ENCODE measurements at regions not wholly inside any gene's neighbourhood (a gene's known extent, or its start where the extent isn't known, plus 50 kb on each side); places are given as distances from the start of the nearest gene placed in this dataset.
A peak's percentile ranks its signal among the peaks of the same experiment; 100 is the strongest.
"Not testable (repeated sequence)": the region's sequence is repeated elsewhere in the genome, so short reads cannot be mapped to it uniquely, and the experiment has no call there.

DNA sequence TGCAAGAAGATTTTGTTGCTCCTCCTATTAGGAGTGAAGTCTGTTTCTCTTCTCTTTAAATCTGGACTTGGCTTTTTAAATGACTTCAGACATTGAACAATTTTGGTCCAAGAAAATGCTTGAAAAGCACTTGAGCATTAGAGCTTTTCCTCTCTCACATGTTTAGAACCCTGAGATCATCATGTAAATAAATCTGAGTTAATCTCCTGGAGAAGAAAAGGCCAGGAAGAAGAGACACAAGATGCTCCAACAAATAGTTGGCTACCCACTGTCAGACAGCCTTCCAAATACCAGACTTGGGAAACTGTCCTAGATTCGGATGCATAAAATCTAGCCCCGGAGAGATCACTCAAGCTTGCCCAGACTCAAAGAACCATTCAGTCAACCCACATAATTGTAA is 1353.1 kb upstream of the ADGRL4 start:
- DNase-seq = no peak

DNA sequence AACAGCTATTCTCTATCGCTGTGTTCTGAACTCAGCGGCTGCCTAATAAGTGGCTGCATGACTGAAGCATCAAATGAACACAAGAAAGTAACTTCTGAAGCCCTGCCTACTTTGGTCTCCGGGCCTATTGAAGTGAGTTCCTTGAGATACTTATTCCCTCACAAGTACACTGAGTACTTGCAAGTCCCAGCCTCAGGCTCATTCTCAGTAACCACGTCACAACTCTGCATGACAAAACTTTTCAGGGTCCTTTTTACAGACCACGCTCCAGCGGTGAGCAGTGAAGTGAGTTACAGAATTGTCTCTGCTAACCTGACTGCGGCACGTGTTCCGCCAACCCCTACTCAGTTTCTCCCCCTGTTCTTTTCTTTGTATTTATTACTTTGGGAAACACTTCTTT is 1342.7 kb upstream of the ADGRL4 start:
- DNase-seq = no peak

DNA sequence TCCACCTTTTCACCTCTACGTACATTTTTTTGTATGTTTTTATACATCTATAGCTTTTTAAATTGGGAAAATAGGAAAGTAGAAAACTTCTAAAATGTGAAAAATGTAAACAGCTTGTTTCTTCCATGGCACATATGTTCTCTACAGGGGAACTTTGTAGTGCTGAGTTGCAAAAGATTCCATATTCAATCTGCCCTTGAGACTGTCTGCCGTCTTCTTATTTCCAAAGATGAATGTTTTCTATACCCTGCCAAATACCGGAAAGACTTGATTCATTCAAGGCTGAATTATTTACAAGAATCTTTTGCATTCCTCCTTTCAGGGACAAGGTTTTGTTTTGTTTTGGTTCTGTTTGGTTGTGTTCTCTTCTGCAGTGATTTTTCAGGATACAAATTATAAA is 1334.5 kb upstream of the ADGRL4 start:
- DNase-seq = no peak

DNA sequence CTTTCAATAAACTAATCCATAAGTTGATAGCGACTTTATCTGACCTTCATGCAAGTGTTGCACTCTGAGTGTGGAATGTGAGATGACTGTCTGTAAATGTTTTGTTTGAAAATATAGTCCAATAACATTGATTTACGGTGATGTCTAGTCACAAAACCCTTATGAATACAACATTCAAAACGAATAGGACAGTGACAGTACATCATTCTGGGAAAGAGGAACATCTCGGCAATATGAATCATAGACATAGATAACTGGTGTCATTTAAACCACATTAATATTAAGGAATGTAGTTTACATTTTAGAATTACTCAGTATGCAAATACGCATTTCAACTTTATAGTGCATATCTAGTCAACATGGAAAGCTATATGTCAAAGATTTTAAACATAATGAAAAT is 1311.6 kb upstream of the ADGRL4 start:
- DNase-seq = no peak

DNA sequence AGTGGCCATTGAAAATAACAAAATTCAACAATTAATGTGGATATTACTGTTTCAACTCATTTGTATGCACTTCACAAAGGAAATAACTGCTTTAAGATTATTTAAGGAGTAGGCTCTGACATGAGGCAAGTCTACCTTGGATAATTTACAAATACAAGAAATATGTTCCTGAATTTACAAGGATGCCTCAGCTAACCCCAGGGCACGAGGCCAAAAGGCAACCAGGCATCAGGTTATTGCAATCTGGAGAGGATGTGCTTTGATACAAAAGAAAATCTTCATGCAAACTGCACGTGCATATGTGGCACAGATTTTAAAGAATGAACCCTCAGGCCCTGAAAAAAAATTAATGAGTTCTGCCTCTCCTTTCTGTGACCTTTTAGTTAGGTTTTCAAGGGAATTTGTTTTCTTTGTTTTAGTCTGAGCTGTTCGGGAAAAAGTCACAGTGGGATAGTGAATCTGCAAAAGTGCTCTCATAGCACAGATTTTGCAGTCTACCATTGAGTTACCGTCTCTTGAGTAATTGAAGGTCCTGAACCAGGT is 1304.2 kb upstream of the ADGRL4 start:
- DNase-seq = no peak

DNA sequence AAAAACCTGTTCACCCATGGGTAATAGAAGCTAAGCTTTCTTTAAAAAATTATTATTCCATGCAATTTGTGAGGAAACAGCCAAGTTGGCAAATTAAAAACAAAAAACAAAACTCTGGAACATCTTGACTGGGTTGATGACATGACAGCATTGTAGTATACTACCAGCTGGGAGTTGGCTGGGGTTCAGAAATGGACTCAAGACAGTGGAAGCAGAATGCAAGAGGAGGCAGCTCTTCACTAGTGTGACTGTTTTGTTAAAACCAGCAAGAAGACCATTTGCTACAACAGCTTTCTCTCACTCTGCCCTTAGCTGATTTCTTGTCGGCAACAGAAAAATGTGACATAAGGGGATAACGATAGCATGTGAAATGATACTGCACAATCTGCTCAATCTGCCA is 1298.9 kb upstream of the ADGRL4 start:
- no peak for DNase-seq

DNA sequence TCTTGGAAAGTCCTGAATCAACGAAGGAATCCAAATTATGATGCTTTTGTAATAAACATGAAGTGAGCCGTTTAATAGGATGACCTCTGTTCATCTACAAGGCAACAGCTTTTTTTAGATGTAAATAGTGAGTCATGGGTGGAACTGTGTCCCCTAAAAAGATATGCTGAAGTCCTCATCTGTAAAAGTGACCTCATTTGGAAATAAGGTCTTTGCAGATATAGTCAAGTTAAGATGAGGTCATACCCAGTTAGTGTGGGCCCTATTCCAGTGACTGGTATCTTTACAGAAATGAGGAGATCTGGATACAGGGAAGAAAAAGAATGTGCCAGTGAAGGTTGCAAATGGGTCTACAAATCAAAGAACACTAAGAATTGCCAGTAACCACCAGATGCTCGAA is 1287.3 kb upstream of the ADGRL4 start:
- no peak for DNase-seq

DNA sequence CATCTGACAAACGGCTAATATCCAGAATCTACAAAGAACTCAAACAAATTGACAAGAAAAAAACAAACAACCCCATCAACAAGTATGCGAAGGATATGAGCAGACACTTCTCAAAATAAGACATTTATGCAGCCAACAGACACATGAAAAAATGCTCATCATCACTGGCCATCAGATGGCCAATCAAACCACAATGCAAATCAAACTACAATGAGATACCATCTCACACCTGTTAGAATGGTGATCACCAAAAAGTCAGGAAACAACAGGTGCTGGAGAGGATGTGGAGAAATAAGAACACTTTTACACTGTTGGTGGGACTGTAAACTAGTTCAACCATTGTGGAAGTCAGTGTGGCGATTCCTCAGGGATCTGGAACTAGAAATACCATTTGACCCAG is 1282.2 kb upstream of the ADGRL4 start:
- DNase-seq = not testable (repeated sequence)

DNA sequence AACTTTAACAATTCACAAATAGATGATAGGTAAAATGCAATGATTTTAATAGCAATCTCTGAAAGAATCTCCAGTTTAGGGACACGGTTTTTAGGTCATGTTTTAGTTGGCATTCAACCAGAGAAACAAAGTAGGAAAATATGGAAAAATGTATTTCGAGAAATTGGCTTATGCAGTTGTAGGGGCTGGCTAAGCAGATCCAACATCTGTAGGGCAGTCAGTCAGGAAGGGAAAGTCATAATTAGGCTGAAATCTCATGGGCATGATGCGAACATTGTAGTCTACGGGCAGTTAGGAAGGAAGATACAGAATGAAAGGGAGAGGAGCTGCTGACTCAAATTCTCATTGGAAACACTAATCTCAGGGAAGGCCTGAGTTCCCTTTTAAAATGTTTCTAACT is 1276.0 kb upstream of the ADGRL4 start:
- no peak for DNase-seq

DNA sequence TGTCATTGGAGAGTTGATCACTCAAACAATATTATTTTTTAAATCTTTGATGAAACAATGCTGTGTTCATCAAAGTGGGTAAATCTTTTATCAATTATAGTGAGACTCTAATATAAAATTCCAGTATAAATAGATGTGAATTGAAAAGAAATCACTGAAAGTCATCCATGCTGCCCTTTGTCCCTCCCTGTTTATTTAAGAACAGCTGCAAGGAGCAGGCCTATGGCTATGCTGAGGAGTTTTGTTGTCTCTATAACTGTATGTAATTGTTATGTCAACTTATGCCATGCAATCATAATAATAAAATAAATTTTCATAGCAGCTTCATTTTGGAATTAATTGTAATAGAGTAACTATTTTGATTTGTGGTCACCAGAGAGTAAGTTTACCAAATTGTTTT is 1272.4 kb upstream of the ADGRL4 start:
- no peak for DNase-seq

DNA sequence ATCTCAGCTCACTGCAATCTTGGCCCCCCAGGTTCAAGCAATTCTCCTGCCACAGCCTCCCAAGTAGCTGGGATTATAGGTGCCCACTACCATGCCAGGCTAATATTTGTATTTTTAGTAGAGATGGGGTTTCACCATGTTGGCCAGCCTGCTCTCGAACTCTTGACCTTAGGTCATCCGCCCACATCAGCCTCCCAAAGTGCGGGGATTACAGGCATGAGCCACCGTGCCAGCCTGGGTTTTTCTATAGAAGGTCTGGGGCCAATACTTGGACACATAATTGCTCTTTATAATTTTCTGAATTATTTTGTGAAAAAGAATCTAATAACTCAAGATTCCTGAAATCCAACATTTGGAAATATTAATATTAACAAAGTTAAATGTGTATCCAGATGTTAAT is 1267.7 kb upstream of the ADGRL4 start:
- no peak for DNase-seq

DNA sequence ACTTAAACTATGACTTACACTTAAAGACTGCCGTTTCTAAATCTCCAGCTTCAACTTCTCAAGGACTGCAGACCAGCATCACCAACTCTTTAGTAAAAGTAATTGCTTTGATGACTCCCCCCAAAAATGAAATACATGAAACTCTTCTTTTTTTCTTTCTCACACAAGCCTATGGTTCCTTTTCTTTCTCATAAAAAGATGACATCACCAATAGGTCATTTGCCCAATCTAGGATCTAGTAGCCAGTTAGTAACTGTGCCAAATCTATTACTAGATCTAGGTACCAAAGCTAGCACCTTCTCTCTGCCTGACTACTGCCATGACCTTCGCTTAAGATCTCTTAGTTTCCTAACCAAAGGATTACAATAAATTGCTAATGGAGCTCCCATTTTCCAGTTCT is 1266.0 kb upstream of the ADGRL4 start:
- DNase-seq = no peak

DNA sequence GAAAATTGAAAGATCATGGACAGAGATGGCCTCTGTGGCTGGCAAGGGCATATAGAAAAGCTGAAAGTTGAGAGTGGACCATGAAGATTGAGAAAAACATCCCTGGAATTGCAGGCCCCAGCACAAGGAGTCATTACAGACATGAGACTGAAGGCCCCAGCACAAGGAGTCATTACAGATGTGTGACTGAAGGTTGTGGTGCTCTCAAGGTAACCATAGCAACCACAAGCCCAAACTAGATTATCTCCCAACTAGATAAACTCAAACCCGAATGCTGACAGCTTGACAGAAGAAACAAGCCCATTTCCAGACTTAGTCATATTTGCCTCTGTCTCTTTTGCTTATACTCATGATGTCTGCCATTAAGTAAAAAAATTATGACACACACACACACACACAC is 1252.1 kb upstream of the ADGRL4 start:
- DNase-seq = peak; percentile 66

DNA sequence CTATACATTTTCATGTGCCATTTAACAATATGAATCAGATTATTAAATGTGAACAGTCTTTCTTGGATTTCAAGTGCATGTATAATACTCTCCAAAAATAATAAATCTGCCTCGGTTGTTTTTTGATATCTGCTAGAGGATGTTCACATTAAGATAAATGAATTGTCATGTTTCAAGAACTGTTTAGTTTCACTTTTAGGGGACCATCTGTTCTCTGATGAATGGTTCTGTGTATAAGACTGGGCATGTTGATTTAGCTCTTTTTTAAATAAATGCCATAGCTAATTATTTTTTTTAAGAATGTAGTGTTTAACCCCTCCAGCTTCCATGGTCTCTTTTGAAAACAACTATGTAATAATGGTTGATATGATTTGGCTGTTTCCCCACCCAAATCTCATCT is 1245.1 kb upstream of the ADGRL4 start:
- DNase-seq = no peak

DNA sequence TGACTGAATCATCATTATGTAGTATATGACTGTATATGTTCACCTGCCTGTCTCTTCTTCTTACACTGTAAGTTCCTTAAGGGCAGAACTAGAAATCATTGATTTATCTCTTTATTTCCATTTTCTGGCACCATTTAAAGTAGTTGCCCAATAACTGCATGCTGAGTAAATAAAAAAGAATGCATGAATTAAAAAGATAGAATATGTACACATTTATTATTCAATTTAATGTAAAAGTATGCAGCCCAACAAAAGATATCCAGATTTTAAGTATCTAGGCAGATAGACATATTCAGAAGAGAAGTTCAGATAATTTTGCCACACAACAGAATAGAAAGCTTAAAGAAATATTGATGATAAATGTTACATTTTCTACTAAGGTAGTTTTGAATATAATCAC is 1244.6 kb upstream of the ADGRL4 start:
- DNase-seq = no peak

DNA sequence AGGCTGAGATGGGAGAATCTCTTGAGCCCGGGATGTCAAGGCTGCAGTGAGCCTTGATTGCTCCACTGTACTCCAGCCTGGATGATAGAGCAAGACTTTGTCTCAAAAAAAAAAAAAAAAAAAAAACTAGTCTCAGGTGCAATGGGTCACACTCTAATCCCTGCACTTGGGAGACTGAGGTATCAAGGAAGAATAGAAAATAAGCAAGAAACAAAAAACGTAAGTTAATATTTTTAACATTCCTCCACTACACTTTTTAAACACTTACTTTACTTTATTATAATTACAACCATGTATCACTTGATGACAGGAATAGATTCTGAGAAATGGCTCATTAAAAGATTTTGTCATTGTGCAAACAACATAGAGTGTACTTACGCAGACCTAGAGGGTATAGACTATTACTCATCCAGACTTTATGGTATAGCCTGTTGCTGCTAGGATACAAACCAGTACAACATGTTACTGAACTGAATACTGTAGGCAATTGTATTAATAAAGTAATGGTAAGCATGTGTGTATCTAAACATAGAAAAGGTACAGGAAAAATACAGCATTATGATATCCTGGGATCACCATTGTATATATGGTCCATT is 1244.1 kb upstream of the ADGRL4 start:
- no peak for DNase-seq

DNA sequence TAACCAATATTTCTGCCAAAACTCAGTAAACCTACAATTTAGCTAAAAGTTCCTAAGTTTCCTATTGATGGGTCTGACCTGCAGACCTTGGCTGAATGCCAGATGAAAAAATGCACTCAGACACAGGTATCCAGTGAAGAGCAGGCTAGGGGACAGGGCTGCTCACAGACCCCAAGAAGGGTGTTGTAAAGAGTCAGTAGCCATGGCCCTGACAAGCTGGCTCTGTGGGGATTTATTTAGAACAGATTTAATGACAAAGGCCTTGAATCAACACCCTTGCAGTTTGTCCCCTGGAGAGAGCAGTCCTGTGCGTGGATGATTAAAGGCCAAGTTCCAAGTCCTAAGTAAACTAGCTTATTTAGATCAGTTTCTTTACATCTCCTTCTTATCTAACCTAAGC is 1243.2 kb upstream of the ADGRL4 start:
- DNase-seq = no peak

DNA sequence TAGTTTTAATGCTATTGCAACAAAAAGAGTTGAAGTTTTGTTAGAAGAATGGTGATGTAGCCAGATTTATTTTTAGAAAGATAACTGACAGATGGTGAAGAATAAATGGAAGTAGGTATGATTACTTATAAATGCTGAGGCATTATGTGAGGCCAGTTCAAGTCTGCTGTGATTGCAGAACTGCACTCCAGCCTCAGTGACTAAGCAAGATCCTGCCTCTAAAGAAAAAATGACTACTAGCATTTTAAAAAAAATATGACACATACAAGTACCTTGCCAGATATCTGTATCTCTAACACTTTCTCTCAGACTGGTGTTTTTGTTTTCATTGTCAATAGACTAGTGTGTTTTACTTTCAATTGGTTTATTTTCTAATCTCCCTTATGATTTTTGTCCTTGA is 1242.4 kb upstream of the ADGRL4 start:
- no peak for DNase-seq

DNA sequence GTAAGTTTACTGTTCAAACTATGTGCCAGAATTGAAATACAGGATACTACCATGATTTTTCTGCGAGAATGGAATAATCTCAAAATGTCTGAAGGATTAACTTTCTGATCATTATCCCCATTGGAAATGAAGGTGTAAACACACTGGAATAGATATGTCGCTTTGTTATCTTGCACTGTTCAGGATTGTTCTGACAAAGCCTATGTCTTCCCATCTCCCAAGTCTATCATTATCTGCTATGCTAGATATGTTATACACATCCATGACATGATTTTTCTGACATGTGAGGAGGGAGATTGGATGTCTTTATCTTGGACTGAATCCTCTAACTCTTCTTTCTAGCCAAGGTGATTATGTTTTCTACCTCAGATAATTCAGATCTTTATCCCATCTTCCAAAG is 1239.3 kb upstream of the ADGRL4 start:
- no peak for DNase-seq

DNA sequence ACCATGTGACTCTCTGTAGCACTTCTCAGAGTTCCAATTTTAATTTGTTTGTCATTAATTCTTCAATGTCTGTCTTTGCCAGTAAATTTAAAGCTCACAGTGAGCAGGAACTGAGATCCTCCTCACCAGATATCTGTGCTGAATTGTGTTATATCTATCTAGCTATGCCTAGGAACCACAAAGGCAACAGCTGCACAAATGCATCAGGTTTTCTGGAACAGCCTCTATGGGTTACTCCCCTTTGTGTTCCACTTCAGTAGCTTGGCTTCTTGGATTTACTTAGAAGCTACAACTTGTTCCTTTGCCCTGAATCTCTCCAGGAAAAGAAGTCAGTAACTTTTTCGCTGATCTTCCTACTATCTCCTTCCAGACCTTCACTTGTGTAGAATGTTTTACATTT is 1237.8 kb upstream of the ADGRL4 start:
- DNase-seq = no peak

DNA sequence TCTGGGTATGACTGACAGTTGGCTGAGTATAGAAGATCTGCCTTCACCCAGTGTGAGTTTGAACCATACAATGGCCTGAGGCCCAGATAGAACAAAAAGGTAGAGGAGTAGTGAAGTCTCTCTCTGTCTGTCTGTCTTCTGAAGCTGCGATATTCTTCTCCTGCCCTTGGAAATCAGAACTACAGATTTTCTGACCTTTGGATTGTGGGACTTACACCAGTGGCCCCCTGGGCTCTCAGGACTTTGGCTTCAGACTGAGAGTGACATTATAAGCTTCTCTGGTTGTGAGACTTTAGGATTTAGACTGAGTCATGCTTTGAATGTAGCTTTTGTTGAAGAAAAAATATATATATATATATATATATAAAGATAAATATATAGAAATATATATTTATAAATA is 1235.0 kb upstream of the ADGRL4 start:
- DNase-seq = no peak

DNA sequence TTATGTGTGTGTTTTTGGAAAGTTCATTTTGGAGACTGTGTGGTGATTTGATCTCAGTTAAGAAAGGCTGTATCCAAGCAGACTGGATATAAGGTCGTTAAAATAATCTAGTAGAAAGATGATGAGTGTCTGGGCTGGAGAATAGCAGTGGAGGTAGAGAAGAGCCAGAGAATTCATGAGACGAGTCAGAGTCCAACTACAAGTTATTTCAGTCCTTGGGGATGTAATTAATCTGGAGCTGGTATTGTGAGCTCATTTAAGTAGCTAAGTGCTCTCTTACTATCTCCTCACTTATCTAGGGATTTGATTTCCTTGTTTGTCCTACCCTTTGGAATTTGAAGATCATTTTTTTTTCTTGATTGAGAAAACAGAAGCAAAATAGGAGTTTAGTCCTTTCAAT is 1219.0 kb upstream of the ADGRL4 start:
- no peak for DNase-seq

DNA sequence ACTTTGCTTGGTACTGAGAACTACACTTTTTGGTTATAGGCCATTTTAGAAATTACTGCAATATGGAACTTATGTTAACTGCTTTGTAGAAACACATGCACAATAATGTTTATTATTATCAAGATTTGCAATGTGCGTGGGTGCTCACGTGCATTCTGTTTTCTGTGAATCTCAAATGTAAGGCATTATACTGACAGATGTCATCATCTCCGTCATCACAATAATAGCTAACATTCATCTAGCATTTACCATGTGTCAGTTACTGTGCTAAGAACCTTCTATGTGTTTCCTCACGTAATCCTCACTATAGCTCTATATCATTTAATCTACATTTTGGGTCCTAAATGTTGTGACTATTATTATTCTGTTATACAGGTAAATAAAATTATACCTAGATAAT is 1214.8 kb upstream of the ADGRL4 start:
- no peak for DNase-seq

DNA sequence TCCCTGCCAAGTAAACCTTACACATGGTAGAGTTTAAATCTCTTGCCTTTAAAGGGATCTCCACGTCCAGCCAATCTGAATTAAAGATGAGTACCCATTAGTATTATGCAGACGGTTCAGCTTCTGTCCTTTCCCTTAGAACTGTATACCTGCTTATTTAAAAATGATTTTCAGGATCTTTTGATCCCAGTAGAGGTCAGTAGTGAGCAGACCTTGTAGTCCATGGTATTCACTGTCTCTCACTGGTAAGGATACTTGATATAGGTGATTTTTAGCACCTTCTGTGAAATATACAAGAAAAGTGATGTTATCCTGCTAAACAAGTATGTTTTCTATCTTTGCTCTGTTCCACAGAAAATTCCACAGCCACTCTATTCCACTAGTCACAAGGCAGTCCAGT is 1211.6 kb upstream of the ADGRL4 start:
- peak; percentile 48 for DNase-seq

DNA sequence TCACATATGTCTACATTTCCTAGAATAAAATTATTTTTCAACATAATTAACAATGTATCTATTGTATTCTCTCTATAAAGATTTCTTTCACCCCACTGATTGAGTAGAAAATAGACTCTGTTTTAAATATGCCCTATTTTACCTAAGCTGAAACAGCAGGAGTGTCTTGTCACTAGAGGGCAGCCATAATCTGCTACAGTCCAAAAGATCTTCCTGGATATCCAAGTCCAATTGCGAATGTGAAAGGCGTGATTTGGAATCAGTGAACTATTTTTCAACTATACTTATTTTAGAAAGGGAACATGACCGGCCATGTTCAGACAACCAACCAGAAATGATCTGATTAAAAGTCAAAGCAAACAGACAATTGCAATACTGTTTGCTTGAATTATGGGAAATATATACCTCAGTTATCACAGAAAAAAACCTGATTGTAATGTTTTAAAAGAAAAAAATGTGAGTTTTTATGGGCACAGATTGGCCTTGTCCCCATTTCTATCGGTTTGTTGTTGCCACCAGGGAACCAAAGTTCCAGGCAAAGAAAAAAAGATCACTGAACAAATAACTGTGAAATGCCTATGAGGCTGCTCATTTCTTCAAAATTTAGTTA is 1211.0 kb upstream of the ADGRL4 start:
- peak; percentile 51 for DNase-seq

Measured in NCI-H1105 treated with DMSO at 0.1 percent for 48 hours (cell line).